HUDEP-2 (cell line): ENCODE measurements at regions not wholly inside any gene's neighbourhood (a gene's known extent, or its start where the extent isn't known, plus 50 kb on each side); places are given as distances from the start of the nearest gene placed in this dataset.

Source experiments
- DNase-seq, 76 experiments: peaks; one replicate each; lab custom pipeline; 2025; ENCODE audit not compliant: unreplicated experiment in 76 of 76; lab: John Stamatoyannopoulos, UW

DNA sequence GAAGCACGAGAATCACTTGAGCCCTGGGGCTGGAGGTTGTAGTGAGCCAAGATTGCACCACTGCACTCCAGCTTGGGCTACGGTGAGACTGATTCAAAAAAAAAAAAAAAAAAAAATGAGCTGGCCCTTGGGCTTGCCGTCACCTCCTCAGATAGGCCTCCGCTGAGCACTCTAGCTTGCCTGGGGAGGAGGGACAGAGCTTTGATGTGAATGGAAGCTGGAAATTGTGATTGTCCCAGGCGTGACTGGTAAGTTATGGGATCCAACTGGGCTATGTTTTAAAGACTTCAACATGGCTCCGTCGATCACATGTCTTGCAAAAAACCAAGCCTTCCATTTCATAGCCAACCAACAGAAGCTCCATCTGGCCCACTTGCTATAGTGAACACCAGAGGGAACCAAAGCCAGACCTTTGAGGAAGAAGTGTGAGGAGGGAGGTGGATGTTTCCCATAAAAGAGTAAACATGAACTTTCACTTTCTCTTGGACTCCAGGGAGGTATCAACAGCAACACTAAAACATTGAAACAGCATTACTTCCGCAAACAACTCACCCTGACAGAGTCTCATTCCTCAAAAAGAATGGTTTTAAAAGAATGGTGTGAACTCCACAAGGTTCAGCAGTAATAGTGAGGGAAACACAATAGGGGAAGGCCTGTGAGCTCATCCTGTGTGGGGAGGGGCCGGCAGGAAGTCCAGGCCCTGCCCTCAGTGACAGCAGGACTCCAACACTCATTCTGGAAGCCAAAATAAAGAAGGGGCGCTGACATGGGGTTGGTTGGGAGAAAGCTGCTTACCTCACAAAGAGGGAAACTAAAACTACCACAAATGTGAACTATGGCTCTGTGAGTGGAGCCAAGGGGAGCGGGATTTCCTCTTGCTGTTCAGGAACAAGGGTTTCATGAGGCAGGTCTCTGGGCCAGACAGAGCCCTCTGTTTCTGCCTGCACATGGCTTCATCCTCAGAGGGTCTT, 59.2 kb upstream of the IL12A start:
- no peak for DNase-seq

DNA sequence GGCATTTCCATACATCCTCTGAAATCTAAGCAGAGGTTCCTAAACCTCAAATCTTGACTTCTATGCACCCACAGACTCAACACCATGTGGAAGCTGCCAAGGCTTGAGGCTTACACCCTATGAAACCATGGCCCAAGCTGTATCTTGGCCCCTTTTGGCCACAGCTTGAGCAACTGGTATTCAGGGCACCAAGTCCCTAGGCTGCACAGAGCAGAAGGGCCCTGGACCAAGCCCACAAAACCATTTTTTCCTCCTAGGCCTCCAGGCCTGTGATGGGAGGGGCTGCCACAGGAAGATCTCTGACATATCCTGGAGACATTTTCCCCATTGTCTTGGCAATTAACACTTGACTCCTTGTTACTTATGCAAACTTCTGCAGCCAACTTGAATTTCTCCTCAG, 54.4 kb upstream of the IL12A start:
- DNase-seq = no peak

GRCh38 chr3:159936541-159936940, 52.1 kb upstream of the IL12A start:
- no peak for DNase-seq

DNA sequence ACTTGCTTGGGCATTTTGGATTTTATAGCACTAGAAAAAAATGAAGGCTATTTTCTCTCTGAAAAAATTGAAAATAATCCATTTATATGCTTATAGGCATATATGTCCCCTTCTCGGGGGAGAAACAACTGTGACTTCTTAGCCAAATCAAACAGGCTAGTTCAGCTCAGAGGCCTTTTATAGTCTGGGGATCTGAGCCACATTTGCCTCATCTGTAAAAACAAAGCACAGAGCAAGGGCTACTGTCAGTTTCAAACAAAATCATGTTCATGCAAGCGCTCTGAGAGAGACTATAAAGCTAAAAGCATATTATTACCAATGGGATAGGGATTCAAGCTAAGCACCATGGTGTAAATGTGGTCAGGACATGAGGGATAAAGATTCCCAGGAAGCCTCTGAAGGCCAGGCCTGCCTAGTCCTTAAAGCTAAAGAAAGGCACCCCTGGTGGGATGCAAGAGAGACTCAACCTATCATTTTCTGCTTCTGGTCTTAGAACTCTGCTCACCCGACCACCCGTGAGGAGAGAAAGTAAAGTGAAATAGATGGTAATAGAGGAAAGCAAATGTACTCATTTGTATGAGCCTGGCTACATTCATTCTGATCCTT, 51.0 kb upstream of the IL12A start:
- DNase-seq = no peak

GRCh38 chr3:159938714-159939113, 49.9 kb upstream of the IL12A start:
- DNase-seq = no peak
